A549 (cell line): ENCODE measurements at regions not wholly inside any gene's neighbourhood (a gene's known extent, or its start where the extent isn't known, plus 50 kb on each side); places are given as distances from the start of the nearest gene placed in this dataset.

Source experiments
- CHD2 ChIP-seq: fragments of 150-350 bp; IDR thresholded peaks from 2 replicates; pipeline ENCODE4 v1.6.1; 2014; ENCODE audit warnings: low read length; ENCODE audit not compliant: partially characterized antibody
- EP300 ChIP-seq, 2 experiments: fragments of >200 bp; sonication (Bioruptor Twin); formaldehyde crosslinking; IDR thresholded peaks; 2 replicates in 1 of 2; 3 replicates in 1 of 2; pipeline ENCODE4 v1.6.1; 2016 to 2017
- ESRRA ChIP-seq: fragments of 150-350 bp; IDR thresholded peaks from 2 replicates; pipeline ENCODE4 v1.6.1; 2014; ENCODE audit warnings: mild to moderate bottlenecking, low read length, borderline replicate concordance
- MAZ ChIP-seq: fragments of 150-350 bp; IDR thresholded peaks from 2 replicates; pipeline ENCODE4 v1.6.1; 2014; ENCODE audit warnings: antibody characterized with exemption, low read depth, low read length, borderline replicate concordance
- POLR2A ChIP-seq: IDR thresholded peaks from 2 replicates; pipeline ENCODE4 v1.6.1; 2012; ENCODE audit warnings: mild to moderate bottlenecking, low read length
- RAD21 ChIP-seq, 2 experiments: fragments of >200 bp in 1 of 2; sonication (Bioruptor Twin) in 1 of 2; formaldehyde crosslinking in 1 of 2; IDR thresholded peaks in 1 of 2; conservative IDR thresholded peaks in 1 of 2; 2 replicates in 1 of 2; 3 replicates in 1 of 2; pipeline ENCODE4 v1.6.1; 2012 to 2018; ENCODE audit warnings: inconsistent platforms in 1 of 2
- RCOR1 ChIP-seq: fragments of 150-350 bp; IDR thresholded peaks from 2 replicates; pipeline ENCODE4 v1.6.1; 2014; ENCODE audit warnings: antibody characterized with exemption, low read length, low read depth
- RNF2 ChIP-seq: fragments of 200-600 bp; sonication (generic); IDR thresholded peaks from 2 replicates; pipeline ENCODE4 v1.6.1; 2016; ENCODE audit warnings: low read depth, mild to moderate bottlenecking, antibody characterized with exemption, moderate library complexity, borderline replicate concordance
- TF ChIP-seq, protein P1 (sequence below): fragments of >200 bp; sonication (Bioruptor Twin); formaldehyde crosslinking; IDR thresholded peaks from 3 replicates; pipeline ENCODE4 v1.5.1; 2016
- TF ChIP-seq, protein P2 (sequence below): IDR thresholded peaks from 2 replicates; pipeline ENCODE4 v1.6.1; 2012
- TF ChIP-seq, protein P3 (sequence below): fragments of 200-600 bp; sonication (generic); IDR thresholded peaks from 2 replicates; pipeline ENCODE4 v1.6.1; 2016; ENCODE audit warnings: antibody characterized with exemption, mild to moderate bottlenecking, moderate library complexity

DNA sequence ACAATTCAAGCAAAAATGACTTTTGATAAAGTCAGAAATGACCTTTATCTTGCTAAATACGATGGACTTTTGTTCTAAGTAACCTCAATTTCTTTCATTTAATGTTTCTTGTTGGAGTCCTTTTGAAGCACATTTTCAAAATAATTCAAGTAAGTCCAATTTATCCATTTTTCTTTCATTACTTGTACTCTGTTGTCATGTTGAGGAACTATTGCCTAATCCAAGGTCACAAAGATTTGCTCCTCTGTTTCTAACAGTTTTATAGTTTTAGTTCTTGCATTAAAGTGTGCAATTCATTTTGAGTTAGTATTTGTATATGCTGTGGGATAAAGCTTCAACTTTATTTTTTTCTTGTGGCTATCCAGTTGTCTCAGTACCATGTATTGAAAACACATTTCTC, 66.7 kb downstream of the CCER1 start:
- TF ChIP-seq, protein P1, sequence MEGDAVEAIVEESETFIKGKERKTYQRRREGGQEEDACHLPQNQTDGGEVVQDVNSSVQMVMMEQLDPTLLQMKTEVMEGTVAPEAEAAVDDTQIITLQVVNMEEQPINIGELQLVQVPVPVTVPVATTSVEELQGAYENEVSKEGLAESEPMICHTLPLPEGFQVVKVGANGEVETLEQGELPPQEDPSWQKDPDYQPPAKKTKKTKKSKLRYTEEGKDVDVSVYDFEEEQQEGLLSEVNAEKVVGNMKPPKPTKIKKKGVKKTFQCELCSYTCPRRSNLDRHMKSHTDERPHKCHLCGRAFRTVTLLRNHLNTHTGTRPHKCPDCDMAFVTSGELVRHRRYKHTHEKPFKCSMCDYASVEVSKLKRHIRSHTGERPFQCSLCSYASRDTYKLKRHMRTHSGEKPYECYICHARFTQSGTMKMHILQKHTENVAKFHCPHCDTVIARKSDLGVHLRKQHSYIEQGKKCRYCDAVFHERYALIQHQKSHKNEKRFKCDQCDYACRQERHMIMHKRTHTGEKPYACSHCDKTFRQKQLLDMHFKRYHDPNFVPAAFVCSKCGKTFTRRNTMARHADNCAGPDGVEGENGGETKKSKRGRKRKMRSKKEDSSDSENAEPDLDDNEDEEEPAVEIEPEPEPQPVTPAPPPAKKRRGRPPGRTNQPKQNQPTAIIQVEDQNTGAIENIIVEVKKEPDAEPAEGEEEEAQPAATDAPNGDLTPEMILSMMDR: no peak
- TF ChIP-seq, protein P2, sequence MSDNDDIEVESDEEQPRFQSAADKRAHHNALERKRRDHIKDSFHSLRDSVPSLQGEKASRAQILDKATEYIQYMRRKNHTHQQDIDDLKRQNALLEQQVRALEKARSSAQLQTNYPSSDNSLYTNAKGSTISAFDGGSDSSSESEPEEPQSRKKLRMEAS: no peak
- TF ChIP-seq POLR2A: no peak
- TF ChIP-seq, protein P3, sequence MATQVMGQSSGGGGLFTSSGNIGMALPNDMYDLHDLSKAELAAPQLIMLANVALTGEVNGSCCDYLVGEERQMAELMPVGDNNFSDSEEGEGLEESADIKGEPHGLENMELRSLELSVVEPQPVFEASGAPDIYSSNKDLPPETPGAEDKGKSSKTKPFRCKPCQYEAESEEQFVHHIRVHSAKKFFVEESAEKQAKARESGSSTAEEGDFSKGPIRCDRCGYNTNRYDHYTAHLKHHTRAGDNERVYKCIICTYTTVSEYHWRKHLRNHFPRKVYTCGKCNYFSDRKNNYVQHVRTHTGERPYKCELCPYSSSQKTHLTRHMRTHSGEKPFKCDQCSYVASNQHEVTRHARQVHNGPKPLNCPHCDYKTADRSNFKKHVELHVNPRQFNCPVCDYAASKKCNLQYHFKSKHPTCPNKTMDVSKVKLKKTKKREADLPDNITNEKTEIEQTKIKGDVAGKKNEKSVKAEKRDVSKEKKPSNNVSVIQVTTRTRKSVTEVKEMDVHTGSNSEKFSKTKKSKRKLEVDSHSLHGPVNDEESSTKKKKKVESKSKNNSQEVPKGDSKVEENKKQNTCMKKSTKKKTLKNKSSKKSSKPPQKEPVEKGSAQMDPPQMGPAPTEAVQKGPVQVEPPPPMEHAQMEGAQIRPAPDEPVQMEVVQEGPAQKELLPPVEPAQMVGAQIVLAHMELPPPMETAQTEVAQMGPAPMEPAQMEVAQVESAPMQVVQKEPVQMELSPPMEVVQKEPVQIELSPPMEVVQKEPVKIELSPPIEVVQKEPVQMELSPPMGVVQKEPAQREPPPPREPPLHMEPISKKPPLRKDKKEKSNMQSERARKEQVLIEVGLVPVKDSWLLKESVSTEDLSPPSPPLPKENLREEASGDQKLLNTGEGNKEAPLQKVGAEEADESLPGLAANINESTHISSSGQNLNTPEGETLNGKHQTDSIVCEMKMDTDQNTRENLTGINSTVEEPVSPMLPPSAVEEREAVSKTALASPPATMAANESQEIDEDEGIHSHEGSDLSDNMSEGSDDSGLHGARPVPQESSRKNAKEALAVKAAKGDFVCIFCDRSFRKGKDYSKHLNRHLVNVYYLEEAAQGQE: no peak
- no peak for TF ChIP-seq ESRRA
- TF ChIP-seq RNF2: no peak
- TF ChIP-seq MAZ: no peak
- TF ChIP-seq RCOR1: no peak
- no peak for TF ChIP-seq EP300 (IDR thresholded peaks at IDR 0.05)
- TF ChIP-seq CHD2: no peak
- TF ChIP-seq RAD21 (conservative IDR thresholded peaks at IDR 0.05 in 1 of 2, IDR thresholded peaks at IDR 0.05 in 1 of 2): no peak
